HEK293T (cell line): ENCODE measurements at regions not wholly inside any gene's neighbourhood (a gene's known extent, or its start where the extent isn't known, plus 50 kb on each side); places are given as distances from the start of the nearest gene placed in this dataset.

Source experiments
- BHLHE40 ChIP-seq: fragments of 450-650 bp; IDR thresholded peaks from 2 replicates; pipeline ENCODE4 v1.6.1; 2016; ENCODE audit warnings: mild to moderate bottlenecking, moderate library complexity, borderline replicate concordance
- ELF4 ChIP-seq: fragments of 450-650 bp; IDR thresholded peaks from 2 replicates; pipeline ENCODE4 v1.6.1; 2017; ENCODE audit warnings: antibody characterized with exemption
- FOXK2 ChIP-seq: fragments of 450-650 bp; IDR thresholded peaks from 2 replicates; pipeline ENCODE4 v1.6.1; 2016; ENCODE audit warnings: mild to moderate bottlenecking
- NFRKB ChIP-seq: fragments of 450-650 bp; IDR thresholded peaks from 2 replicates; pipeline ENCODE4 v1.6.1; 2016; ENCODE audit warnings: mild to moderate bottlenecking, moderate library complexity
- PKNOX1 ChIP-seq: fragments of 450-650 bp; IDR thresholded peaks from 2 replicates; pipeline ENCODE4 v1.6.1; 2016
- SP1 ChIP-seq: fragments of 450-650 bp; IDR thresholded peaks from 2 replicates; pipeline ENCODE4 v1.6.1; 2017
- SUZ12 ChIP-seq: fragments of 450-650 bp; IDR thresholded peaks from 2 replicates; pipeline ENCODE4 v1.6.1; 2016; ENCODE audit warnings: mild to moderate bottlenecking
- TARDBP ChIP-seq: fragments of 450-650 bp; IDR thresholded peaks from 2 replicates; pipeline ENCODE4 v1.6.1; 2016
- ZNF384 ChIP-seq: fragments of 450-650 bp; IDR thresholded peaks from 2 replicates; pipeline ENCODE4 v1.6.1; 2016

- no peak for TF ChIP-seq ZNF384
- no peak for TF ChIP-seq SP1
- TF ChIP-seq NFRKB, result no peak
- TF ChIP-seq ELF4, result no peak
- no peak for TF ChIP-seq FOXK2
- no peak for TF ChIP-seq SUZ12
- TF ChIP-seq BHLHE40, result no peak
- TF ChIP-seq TARDBP, result no peak
- no peak for TF ChIP-seq PKNOX1
These were observed 185.3 kb downstream of the FAM170A start for GRCh38 chr5:119814655-119815054.
